ENCODE measurements at regions not wholly inside any gene's neighbourhood (a gene's known extent, or its start where the extent isn't known, plus 50 kb on each side); places are given as distances from the start of the nearest gene placed in this dataset.

DNA sequence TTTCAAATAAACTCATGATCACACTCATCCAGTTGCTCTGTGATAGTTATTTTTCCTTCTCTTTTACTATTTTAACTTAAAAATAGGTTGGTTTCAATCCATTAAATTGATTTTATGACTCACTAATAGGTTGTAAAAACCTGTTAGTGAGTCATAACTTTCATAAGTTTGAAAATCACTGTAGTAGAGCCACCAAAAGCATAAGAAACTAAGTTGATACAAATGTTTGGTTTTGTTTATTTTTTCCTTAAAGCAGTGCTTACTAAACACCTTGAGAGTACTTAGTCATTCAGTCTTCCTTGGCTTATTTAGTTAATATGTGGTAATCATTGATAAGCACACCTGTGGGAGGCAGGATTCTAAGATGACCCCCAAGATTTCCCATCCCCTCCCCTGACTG is 312.1 kb upstream of the MAN1A1 start:
- no peak overlapping the region for H3K4me2 ChIP-seq (ENCODE audit: low read length)
- no peak for TF ChIP-seq TAF1 (IDR thresholded peaks at IDR 0.05; ENCODE audit: low read depth)
- TF ChIP-seq, protein P1, sequence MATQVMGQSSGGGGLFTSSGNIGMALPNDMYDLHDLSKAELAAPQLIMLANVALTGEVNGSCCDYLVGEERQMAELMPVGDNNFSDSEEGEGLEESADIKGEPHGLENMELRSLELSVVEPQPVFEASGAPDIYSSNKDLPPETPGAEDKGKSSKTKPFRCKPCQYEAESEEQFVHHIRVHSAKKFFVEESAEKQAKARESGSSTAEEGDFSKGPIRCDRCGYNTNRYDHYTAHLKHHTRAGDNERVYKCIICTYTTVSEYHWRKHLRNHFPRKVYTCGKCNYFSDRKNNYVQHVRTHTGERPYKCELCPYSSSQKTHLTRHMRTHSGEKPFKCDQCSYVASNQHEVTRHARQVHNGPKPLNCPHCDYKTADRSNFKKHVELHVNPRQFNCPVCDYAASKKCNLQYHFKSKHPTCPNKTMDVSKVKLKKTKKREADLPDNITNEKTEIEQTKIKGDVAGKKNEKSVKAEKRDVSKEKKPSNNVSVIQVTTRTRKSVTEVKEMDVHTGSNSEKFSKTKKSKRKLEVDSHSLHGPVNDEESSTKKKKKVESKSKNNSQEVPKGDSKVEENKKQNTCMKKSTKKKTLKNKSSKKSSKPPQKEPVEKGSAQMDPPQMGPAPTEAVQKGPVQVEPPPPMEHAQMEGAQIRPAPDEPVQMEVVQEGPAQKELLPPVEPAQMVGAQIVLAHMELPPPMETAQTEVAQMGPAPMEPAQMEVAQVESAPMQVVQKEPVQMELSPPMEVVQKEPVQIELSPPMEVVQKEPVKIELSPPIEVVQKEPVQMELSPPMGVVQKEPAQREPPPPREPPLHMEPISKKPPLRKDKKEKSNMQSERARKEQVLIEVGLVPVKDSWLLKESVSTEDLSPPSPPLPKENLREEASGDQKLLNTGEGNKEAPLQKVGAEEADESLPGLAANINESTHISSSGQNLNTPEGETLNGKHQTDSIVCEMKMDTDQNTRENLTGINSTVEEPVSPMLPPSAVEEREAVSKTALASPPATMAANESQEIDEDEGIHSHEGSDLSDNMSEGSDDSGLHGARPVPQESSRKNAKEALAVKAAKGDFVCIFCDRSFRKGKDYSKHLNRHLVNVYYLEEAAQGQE (IDR thresholded peaks at IDR 0.05; ENCODE audit: borderline replicate concordance): no peak
- no peak for TF ChIP-seq MXI1 (conservative IDR thresholded peaks at IDR 0.05; ENCODE audit: poor library complexity, severe bottlenecking)
- TF ChIP-seq SMC3 (conservative IDR thresholded peaks at IDR 0.05; ENCODE audit: poor library complexity): no peak
- TF ChIP-seq, protein P2, sequence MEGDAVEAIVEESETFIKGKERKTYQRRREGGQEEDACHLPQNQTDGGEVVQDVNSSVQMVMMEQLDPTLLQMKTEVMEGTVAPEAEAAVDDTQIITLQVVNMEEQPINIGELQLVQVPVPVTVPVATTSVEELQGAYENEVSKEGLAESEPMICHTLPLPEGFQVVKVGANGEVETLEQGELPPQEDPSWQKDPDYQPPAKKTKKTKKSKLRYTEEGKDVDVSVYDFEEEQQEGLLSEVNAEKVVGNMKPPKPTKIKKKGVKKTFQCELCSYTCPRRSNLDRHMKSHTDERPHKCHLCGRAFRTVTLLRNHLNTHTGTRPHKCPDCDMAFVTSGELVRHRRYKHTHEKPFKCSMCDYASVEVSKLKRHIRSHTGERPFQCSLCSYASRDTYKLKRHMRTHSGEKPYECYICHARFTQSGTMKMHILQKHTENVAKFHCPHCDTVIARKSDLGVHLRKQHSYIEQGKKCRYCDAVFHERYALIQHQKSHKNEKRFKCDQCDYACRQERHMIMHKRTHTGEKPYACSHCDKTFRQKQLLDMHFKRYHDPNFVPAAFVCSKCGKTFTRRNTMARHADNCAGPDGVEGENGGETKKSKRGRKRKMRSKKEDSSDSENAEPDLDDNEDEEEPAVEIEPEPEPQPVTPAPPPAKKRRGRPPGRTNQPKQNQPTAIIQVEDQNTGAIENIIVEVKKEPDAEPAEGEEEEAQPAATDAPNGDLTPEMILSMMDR (IDR thresholded peaks at IDR 0.05; ENCODE audit: poor library complexity, severe bottlenecking): no peak
- TF ChIP-seq EZH2 (IDR thresholded peaks at IDR 0.05; ENCODE audit: borderline replicate concordance, insufficient read depth, low read length, poor library complexity, severe bottlenecking): no peak
- no peak for TF ChIP-seq POLR2AphosphoS5 (IDR thresholded peaks at IDR 0.05)
- no peak for TF ChIP-seq EP300 (conservative IDR thresholded peaks at IDR 0.05; ENCODE audit: poor library complexity, severe bottlenecking)
- no peak for TF ChIP-seq RAD21 (conservative IDR thresholded peaks at IDR 0.05)
- H3K36me3 ChIP-seq (ENCODE audit: insufficient read depth, low read length): no peaks in the 10 kb centered on the region
- no peak overlapping the region for H3K9ac ChIP-seq (ENCODE audit: low read length)
- no peak overlapping the region for H3K4me3 ChIP-seq (ENCODE audit: low read length)
- H3K9me3 ChIP-seq (ENCODE audit: low read length): no peaks in the 10 kb centered on the region
- no peaks in the 10 kb centered on the region for H3K27me3 ChIP-seq (ENCODE audit: insufficient read depth, low read depth, low read length)
- H2AFZ ChIP-seq (ENCODE audit: low read depth, low read length): no peak overlapping the region
- no peak overlapping the region for H3K27ac ChIP-seq (ENCODE audit: low read length)
- no peaks in the 10 kb centered on the region for H3F3A ChIP-seq (ENCODE audit: insufficient read depth, low read length, poor library complexity, severe bottlenecking)
- H3K9me2 ChIP-seq (ENCODE audit: insufficient read depth, low read length): no peaks in the 10 kb centered on the region
- H4K20me1 ChIP-seq (ENCODE audit: insufficient read depth): no peaks in the 10 kb centered on the region
- H3K79me2 ChIP-seq (replicated peaks; ENCODE audit: insufficient read depth, low read length): no peaks in the 10 kb centered on the region

DNA sequence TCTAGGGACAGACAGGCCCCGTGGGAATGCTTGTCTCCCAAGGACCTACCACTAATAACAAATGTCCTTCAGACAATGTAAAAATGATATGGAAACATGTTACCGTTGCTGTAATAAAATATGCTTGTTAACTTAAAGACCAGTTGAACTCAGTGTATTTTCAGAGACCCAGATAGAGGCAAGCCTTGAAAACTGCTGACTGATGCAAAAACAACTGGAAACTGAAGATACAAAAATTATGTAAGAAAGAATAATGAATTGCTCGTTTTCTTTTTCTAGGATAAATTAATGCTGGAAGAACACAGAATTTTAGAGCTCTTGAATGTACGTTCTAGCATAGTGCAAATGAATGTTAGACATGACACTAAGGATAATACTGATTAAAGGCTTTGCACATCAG is 311.5 kb upstream of the MAN1A1 start:
- Histone ChIP-seq H3K27ac (ENCODE audit: low read length) (no peak overlapping the region), H3K4me3 (ENCODE audit: low read length) (no peak overlapping the region), H3K9me2 (ENCODE audit: insufficient read depth, low read length) (no peaks in the 10 kb centered on the region), H4K20me1 (ENCODE audit: insufficient read depth) (no peaks in the 10 kb centered on the region), H3K9ac (ENCODE audit: low read length) (no peak overlapping the region), H2AFZ (ENCODE audit: low read depth, low read length) (no peak overlapping the region), H3K36me3 (ENCODE audit: insufficient read depth, low read length) (no peaks in the 10 kb centered on the region), H3K27me3 (ENCODE audit: insufficient read depth, low read depth, low read length) (no peaks in the 10 kb centered on the region), H3K9me3 (ENCODE audit: low read length) (no peaks in the 10 kb centered on the region), H3K4me2 (ENCODE audit: low read length) (no peak overlapping the region), H3K79me2 (replicated peaks; ENCODE audit: insufficient read depth, low read length) (no peaks in the 10 kb centered on the region), H3F3A (ENCODE audit: insufficient read depth, low read length, poor library complexity, severe bottlenecking) (no peaks in the 10 kb centered on the region)
- no peak for TF ChIP-seq EZH2 (IDR thresholded peaks at IDR 0.05; ENCODE audit: borderline replicate concordance, insufficient read depth, low read length, poor library complexity, severe bottlenecking)
- no peak for TF ChIP-seq TAF1 (IDR thresholded peaks at IDR 0.05; ENCODE audit: low read depth)
- no peak for TF ChIP-seq MXI1 (conservative IDR thresholded peaks at IDR 0.05; ENCODE audit: poor library complexity, severe bottlenecking)
- TF ChIP-seq, protein P1 (IDR thresholded peaks at IDR 0.05; ENCODE audit: borderline replicate concordance): no peak
- TF ChIP-seq RAD21 (conservative IDR thresholded peaks at IDR 0.05): no peak
- TF ChIP-seq SMC3 (conservative IDR thresholded peaks at IDR 0.05; ENCODE audit: poor library complexity): no peak
- no peak for TF ChIP-seq POLR2AphosphoS5 (IDR thresholded peaks at IDR 0.05)
- TF ChIP-seq, protein P2 (IDR thresholded peaks at IDR 0.05; ENCODE audit: poor library complexity, severe bottlenecking): no peak
- TF ChIP-seq EP300 (conservative IDR thresholded peaks at IDR 0.05; ENCODE audit: poor library complexity, severe bottlenecking): no peak

Data from neural cell (in vitro differentiated cells).